Sigmoid colon (tissue), 4 donors: ENCODE measurements at regions not wholly inside any gene's neighbourhood (a gene's known extent, or its start where the extent isn't known, plus 50 kb on each side); places are given as distances from the start of the nearest gene placed in this dataset.

Experiments used
- EP300 ChIP-seq, 4 donors: sonication (generic); formaldehyde crosslinking; IDR thresholded peaks; one replicate each; pipeline ENCODE4 v1.6.1; 2017; ENCODE audit warnings: antibody characterized with exemption in 4 of 4
- POLR2A ChIP-seq, 2 donors: fragments of 450-650 bp; IDR thresholded peaks; one replicate each; pipeline ENCODE4 v1.6.1; 2016; ENCODE audit warnings: antibody characterized with exemption in 2 of 2, mild to moderate bottlenecking in 2 of 2, moderate library complexity in 2 of 2
- POLR2AphosphoS5 ChIP-seq, 4 donors: sonication (generic); formaldehyde crosslinking; IDR thresholded peaks; one replicate each; pipeline ENCODE4 v1.6.1; 2017; ENCODE audit warnings: antibody characterized with exemption in 4 of 4
- TF ChIP-seq, protein P1 (sequence below), 4 experiments: fragments of 450-650 bp in 3 of 4; fragments of 200-600 bp in 1 of 4; IDR thresholded peaks; one replicate each; pipeline ENCODE4 v1.5.1; 2016 to 2019; ENCODE audit warnings: antibody characterized with exemption in 4 of 4, mild to moderate bottlenecking in 3 of 4, moderate library complexity in 2 of 4

DNA sequence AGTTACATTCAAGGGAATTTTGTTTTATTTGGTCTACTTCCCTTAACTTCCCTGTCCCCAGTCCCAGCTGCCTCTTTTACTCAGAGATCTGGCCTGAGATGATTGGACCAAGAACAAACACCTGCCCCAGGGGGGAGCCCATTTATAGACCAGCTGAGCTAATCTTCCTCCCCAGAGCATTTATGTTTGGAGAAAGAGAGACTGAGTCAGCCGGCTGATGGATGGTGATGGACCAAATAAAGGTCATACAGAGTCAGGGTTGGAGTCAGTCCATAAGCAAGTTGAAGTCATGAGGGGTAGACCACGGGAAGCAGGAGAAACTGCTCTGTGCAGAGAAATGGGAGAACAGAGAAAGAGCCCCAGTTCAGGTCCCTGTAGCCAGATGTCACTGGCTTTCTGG, 77.7 kb downstream of the TMEM174 start:
- TF ChIP-seq, protein P1, sequence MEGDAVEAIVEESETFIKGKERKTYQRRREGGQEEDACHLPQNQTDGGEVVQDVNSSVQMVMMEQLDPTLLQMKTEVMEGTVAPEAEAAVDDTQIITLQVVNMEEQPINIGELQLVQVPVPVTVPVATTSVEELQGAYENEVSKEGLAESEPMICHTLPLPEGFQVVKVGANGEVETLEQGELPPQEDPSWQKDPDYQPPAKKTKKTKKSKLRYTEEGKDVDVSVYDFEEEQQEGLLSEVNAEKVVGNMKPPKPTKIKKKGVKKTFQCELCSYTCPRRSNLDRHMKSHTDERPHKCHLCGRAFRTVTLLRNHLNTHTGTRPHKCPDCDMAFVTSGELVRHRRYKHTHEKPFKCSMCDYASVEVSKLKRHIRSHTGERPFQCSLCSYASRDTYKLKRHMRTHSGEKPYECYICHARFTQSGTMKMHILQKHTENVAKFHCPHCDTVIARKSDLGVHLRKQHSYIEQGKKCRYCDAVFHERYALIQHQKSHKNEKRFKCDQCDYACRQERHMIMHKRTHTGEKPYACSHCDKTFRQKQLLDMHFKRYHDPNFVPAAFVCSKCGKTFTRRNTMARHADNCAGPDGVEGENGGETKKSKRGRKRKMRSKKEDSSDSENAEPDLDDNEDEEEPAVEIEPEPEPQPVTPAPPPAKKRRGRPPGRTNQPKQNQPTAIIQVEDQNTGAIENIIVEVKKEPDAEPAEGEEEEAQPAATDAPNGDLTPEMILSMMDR (IDR thresholded peaks at IDR 0.05) = no peak
- TF ChIP-seq POLR2AphosphoS5 (IDR thresholded peaks at IDR 0.05) (no peak), POLR2A (IDR thresholded peaks at IDR 0.05) (no peak), EP300 (IDR thresholded peaks at IDR 0.05) (no peak)
